HEK293T (cell line): ENCODE measurements at regions not wholly inside any gene's neighbourhood (a gene's known extent, or its start where the extent isn't known, plus 50 kb on each side); places are given as distances from the start of the nearest gene placed in this dataset.

Experiments used
- CTCF ChIA-PET: fragments of 350-600 bp; formaldehyde crosslinking; extraction: SDS; loops from one replicate; lab custom pipeline; 2021; ENCODE audit warnings: antibody characterized with exemption, inconsistent platforms; lab: Yijun Ruan, JAX
- POLR2A ChIA-PET: fragments of 350-600 bp; formaldehyde crosslinking; extraction: SDS; loops from one replicate; lab custom pipeline; 2020; ENCODE audit warnings: antibody characterized with exemption, inconsistent platforms; lab: Yijun Ruan, JAX
- DNase-seq: peaks from one replicate; pipeline ENCODE4 v3.0.0; 2012; ENCODE audit warnings: mixed read lengths; ENCODE audit errors: extremely low spot score
- ARNT ChIP-seq: fragments of 450-650 bp; IDR thresholded peaks from 2 replicates; pipeline ENCODE4 v1.6.1; 2017; ENCODE audit warnings: mild to moderate bottlenecking
- BHLHE40 ChIP-seq: fragments of 450-650 bp; IDR thresholded peaks from 2 replicates; pipeline ENCODE4 v1.6.1; 2016; ENCODE audit warnings: mild to moderate bottlenecking, moderate library complexity, borderline replicate concordance
- CTBP1 ChIP-seq: fragments of 450-650 bp; IDR thresholded peaks from 2 replicates; pipeline ENCODE4 v1.6.1; 2016; ENCODE audit warnings: borderline replicate concordance
- ELF4 ChIP-seq: fragments of 450-650 bp; IDR thresholded peaks from 2 replicates; pipeline ENCODE4 v1.6.1; 2017; ENCODE audit warnings: antibody characterized with exemption
- FOXA1 ChIP-seq: fragments of 450-650 bp; IDR thresholded peaks from 2 replicates; pipeline ENCODE4 v1.6.1; 2016; ENCODE audit warnings: mild to moderate bottlenecking
- FOXK2 ChIP-seq: fragments of 450-650 bp; IDR thresholded peaks from 2 replicates; pipeline ENCODE4 v1.6.1; 2016; ENCODE audit warnings: mild to moderate bottlenecking
- FOXM1 ChIP-seq: fragments of 450-650 bp; IDR thresholded peaks from 2 replicates; pipeline ENCODE4 v1.6.1; 2017; ENCODE audit warnings: mild to moderate bottlenecking, borderline replicate concordance
- HDGF ChIP-seq: fragments of 450-650 bp; IDR thresholded peaks from 2 replicates; pipeline ENCODE4 v1.6.1; 2017; ENCODE audit warnings: antibody characterized with exemption, borderline replicate concordance
- L3MBTL2 ChIP-seq: fragments of 450-650 bp; conservative IDR thresholded peaks from 2 replicates; pipeline ENCODE4 v1.6.1; 2016; ENCODE audit warnings: mild to moderate bottlenecking
- LEF1 ChIP-seq: fragments of 450-650 bp; IDR thresholded peaks from 2 replicates; pipeline ENCODE4 v1.6.1; 2017; ENCODE audit warnings: mild to moderate bottlenecking, borderline replicate concordance
- NFRKB ChIP-seq: fragments of 450-650 bp; IDR thresholded peaks from 2 replicates; pipeline ENCODE4 v1.6.1; 2016; ENCODE audit warnings: mild to moderate bottlenecking, moderate library complexity
- PKNOX1 ChIP-seq: fragments of 450-650 bp; IDR thresholded peaks from 2 replicates; pipeline ENCODE4 v1.6.1; 2016
- SP1 ChIP-seq: fragments of 450-650 bp; IDR thresholded peaks from 2 replicates; pipeline ENCODE4 v1.6.1; 2017
- SUZ12 ChIP-seq: fragments of 450-650 bp; IDR thresholded peaks from 2 replicates; pipeline ENCODE4 v1.6.1; 2016; ENCODE audit warnings: mild to moderate bottlenecking
- TARDBP ChIP-seq: fragments of 450-650 bp; IDR thresholded peaks from 2 replicates; pipeline ENCODE4 v1.6.1; 2016
- ZNF384 ChIP-seq: fragments of 450-650 bp; IDR thresholded peaks from 2 replicates; pipeline ENCODE4 v1.6.1; 2016

- DNase-seq: no peak
- TF ChIP-seq L3MBTL2 (no peak), SP1 (no peak), BHLHE40 (no peak), PKNOX1 (no peak), HDGF (no peak)
- ChIA-PET CTCF (no interaction called here), POLR2A (no interaction called here)
These were observed 122.8 kb upstream of the MAP3K1 start for GRCh38 chr5:56692359-56693219.

GRCh38 chr5:56688402-56688801 lies 126.9 kb upstream of the MAP3K1 start:
- ChIA-PET POLR2A (no interaction called here), CTCF (no interaction called here)
- DNase-seq: no peak
- TF ChIP-seq FOXA1 (no peak), FOXK2 (no peak), TARDBP (no peak), ZNF384 (no peak), SP1 (no peak), FOXM1 (no peak), SUZ12 (no peak)

- TF ChIP-seq FOXM1 (no peak), SUZ12 (no peak), NFRKB (no peak), L3MBTL2 (no peak), FOXK2 (no peak), FOXA1 (no peak), HDGF (no peak), ZNF384 (no peak), CTBP1 (no peak), ARNT (no peak), ELF4 (no peak), SP1 (no peak), BHLHE40 (no peak), TARDBP (no peak), LEF1 (no peak)
- ChIA-PET CTCF (interaction anchor here (0.6 kb wide), 1 partner anchor 286 kb away, joined by 3 read pairs; no protein-coding TSS in a partner anchor), POLR2A (no interaction called here)
- no peak for DNase-seq
These were observed 128.8 kb upstream of the MAP3K1 start for GRCh38 chr5:56686337-56687195.

GRCh38 chr5:56685503-56686217 lies 129.7 kb upstream of the MAP3K1 start:
- POLR2A ChIA-PET: no interaction called here
- DNase-seq: no peak
- CTCF ChIA-PET: no interaction called here
- TF ChIP-seq HDGF (no peak), FOXK2 (no peak), L3MBTL2 (no peak), LEF1 (no peak), SUZ12 (no peak), FOXA1 (no peak), NFRKB (no peak), ZNF384 (no peak), ELF4 (no peak), ARNT (no peak), CTBP1 (no peak), BHLHE40 (no peak), PKNOX1 (no peak), SP1 (no peak), TARDBP (no peak)

GRCh38 chr5:56684159-56684558 lies 131.2 kb upstream of the MAP3K1 start:
- POLR2A ChIA-PET: no interaction called here

More at GRCh38 chr5:56684159-56684558, 131.2 kb upstream of the MAP3K1 start:
- no peak for TF ChIP-seq SP1
- TF ChIP-seq ZNF384: no peak
- no peak for TF ChIP-seq NFRKB
- no peak for TF ChIP-seq PKNOX1
- TF ChIP-seq FOXK2: no peak
- TF ChIP-seq SUZ12: no peak
- TF ChIP-seq TARDBP: no peak
- no peak for TF ChIP-seq FOXM1
- no peak for TF ChIP-seq ELF4
- TF ChIP-seq L3MBTL2: no peak
- TF ChIP-seq BHLHE40: no peak
- no peak for TF ChIP-seq HDGF
- TF ChIP-seq LEF1: no peak
- TF ChIP-seq CTBP1: no peak
- DNase-seq: no peak
- CTCF ChIA-PET: no interaction called here
